Tibial nerve (tissue), 4 donors: ENCODE measurements at regions not wholly inside any gene's neighbourhood (a gene's known extent, or its start where the extent isn't known, plus 50 kb on each side); places are given as distances from the start of the nearest gene placed in this dataset.

Experiments used
- DNase-seq, 2 donors: peaks; one replicate each; pipeline ENCODE4 v3.0.0-alpha.2; 2019; ENCODE audit warnings: low spot score in 2 of 2
- H3K27ac ChIP-seq, 4 donors: fragments of 200-600 bp; sonication (generic) in 3 of 4; one replicate each; pipeline ENCODE4 v1.5.1; 2017 to 2019; ENCODE audit warnings: mild to moderate bottlenecking in 1 of 4
- H3K27me3 ChIP-seq, 2 donors: fragments of 200-600 bp; sonication (generic) in 1 of 2; one replicate each; pipeline versions ENCODE4 v1.5.1 to v1.6.0; 2017 to 2019
- H3K36me3 ChIP-seq, 3 donors: fragments of 200-600 bp; sonication (generic); one replicate each; pipeline ENCODE4 v1.5.1; 2018 to 2019
- H3K4me1 ChIP-seq, 4 donors: fragments of 200-600 bp; sonication (generic) in 3 of 4; one replicate each; pipeline ENCODE4 v1.5.1; 2017 to 2019
- H3K4me3 ChIP-seq, 4 donors: fragments of 200-600 bp; sonication (generic) in 3 of 4; one replicate each; pipeline ENCODE4 v1.5.1; 2017 to 2019; ENCODE audit warnings: mild to moderate bottlenecking in 1 of 4, moderate library complexity in 1 of 4
- H3K9me3 ChIP-seq, 4 donors: fragments of 200-600 bp; sonication (generic) in 3 of 4; one replicate each; pipeline ENCODE4 v1.5.1; 2017 to 2019
- CTCF ChIP-seq, 5 experiments: fragments of 200-600 bp in 3 of 5; fragments of 450-650 bp in 2 of 5; sonication (generic) in 3 of 5; IDR thresholded peaks; one replicate each; pipeline ENCODE4 v1.5.1; 2016 to 2019; ENCODE audit warnings: antibody characterized with exemption in 5 of 5, mild to moderate bottlenecking in 3 of 5, moderate library complexity in 2 of 5
- EP300 ChIP-seq, 2 donors: sonication (generic); formaldehyde crosslinking; IDR thresholded peaks; one replicate each; pipeline ENCODE4 v1.6.1; 2017; ENCODE audit warnings: antibody characterized with exemption in 2 of 2, mild to moderate bottlenecking in 1 of 2
- POLR2A ChIP-seq, 2 donors: fragments of 450-650 bp; IDR thresholded peaks; one replicate each; pipeline ENCODE4 v1.6.1; 2017; ENCODE audit warnings: antibody characterized with exemption in 2 of 2, mild to moderate bottlenecking in 2 of 2, moderate library complexity in 2 of 2
- WGBS, 2 donors: methylation state at CpG; one replicate each; pipeline ENCODE4 v1.1.5; 2018; 5-methylcytosine and 5-hydroxymethylcytosine counted together

- TF ChIP-seq POLR2A (IDR thresholded peaks at IDR 0.05) (no peak), CTCF (IDR thresholded peaks at IDR 0.05) (no peak), EP300 (IDR thresholded peaks at IDR 0.05) (no peak)
- no peaks in the 10 kb centered on the region for H3K27me3 ChIP-seq
- peaks cover 0 to 7% (median 0%) of the 10 kb centered on the region in 4 donors for H3K9me3 ChIP-seq
- WGBS, 2 donors: 90 to 97% methylated on average over 2 of the region's 2 CpGs
- H3K27ac ChIP-seq: no peak overlapping the region
- no peak for DNase-seq
- no peaks in the 10 kb centered on the region for H3K4me1 ChIP-seq
- H3K4me3 ChIP-seq: no peak overlapping the region
- no peaks in the 10 kb centered on the region for H3K36me3 ChIP-seq
These were observed 440.0 kb downstream of the AASDHPPT start for GRCh38 chr11:106517426-106517825.

DNA sequence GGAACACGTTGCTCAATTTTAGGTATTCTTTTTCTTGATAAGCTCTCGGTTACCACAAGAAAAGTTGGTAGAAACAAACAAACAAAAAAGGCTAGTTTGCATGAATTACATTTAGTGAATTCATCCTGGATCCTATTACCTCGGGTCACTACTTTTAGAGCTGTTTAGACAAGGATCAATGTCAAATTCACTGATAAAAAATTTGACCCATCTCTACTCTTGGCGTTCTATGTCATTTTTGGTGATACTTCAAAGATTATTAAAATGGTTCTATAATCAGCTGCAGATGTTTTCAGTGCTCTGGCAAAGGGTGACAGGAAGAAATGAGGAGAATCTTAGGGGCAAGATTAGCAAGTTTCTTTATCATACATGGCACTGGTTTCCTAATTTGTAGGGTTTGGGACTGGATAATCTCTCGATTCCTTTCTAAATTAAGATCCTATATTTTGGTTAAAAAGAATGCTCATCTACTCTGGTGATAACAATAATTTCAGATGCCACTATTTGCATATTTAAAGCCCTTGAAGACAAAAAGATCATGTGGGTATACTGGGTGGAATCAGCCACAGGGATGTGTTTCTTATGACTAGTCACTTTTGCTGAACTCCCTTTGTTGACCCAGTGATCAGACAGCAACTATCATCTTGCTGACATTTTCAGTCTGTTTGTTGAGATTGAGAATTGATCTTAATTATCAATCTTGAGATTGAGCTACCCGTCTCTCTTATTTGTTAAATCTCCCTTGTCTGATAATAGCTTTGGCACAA is 442.9 kb downstream of the AASDHPPT start:
- H3K9me3 ChIP-seq: peaks cover 0 to 7% (median 0%) of the 10 kb centered on the region in 4 donors

GRCh38 chr11:106520920-106521319 is 443.5 kb downstream of the AASDHPPT start:
- DNase-seq: no peak
- no peaks in the 10 kb centered on the region for H3K4me1 ChIP-seq
- no peak for TF ChIP-seq CTCF (IDR thresholded peaks at IDR 0.05)
- no peak for TF ChIP-seq EP300 (IDR thresholded peaks at IDR 0.05)
- no peak for TF ChIP-seq POLR2A (IDR thresholded peaks at IDR 0.05)
- H3K27me3 ChIP-seq: no peaks in the 10 kb centered on the region
- H3K27ac ChIP-seq: no peak overlapping the region
- H3K36me3 ChIP-seq: no peaks in the 10 kb centered on the region
- H3K9me3 ChIP-seq: peaks cover 0 to 7% (median 0%) of the 10 kb centered on the region in 4 donors
- WGBS, 2 donors: 87 to 97% methylated on average over 1 of the region's 1 CpG
- no peak overlapping the region for H3K4me3 ChIP-seq

More for the DNA sequence above, 442.9 kb downstream of the AASDHPPT start:
- DNase-seq: no peak
- Histone ChIP-seq H3K27me3 (no peaks in the 10 kb centered on the region), H3K36me3 (no peaks in the 10 kb centered on the region), H3K4me1 (no peaks in the 10 kb centered on the region), H3K27ac (no peak overlapping the region), H3K4me3 (no peak overlapping the region)
- 82 to 85% methylated on average over 6 of the region's 6 CpGs for WGBS, 2 donors
- TF ChIP-seq EP300 (IDR thresholded peaks at IDR 0.05) (no peak), POLR2A (IDR thresholded peaks at IDR 0.05) (no peak), CTCF (IDR thresholded peaks at IDR 0.05) (no peak)

DNA sequence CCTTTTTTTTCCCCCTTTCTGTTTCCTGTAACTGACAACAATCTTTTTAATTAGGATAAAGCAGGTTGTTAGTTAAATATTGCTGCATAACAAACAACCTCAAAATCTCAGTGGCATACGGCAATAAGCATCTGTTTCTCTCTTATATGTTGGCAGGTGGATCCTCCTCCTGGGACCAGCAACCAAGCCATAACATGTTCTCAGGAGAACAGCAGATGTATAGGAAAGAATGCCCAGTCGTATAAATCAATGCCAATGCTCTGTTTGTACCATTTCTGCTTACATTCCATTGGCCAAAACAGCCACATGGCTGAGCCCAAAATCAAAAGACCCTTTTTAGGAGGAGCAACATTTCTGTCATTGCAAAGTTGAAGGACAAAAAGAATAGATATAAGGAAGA is 445.7 kb downstream of the AASDHPPT start:
- H3K4me1 ChIP-seq: no peaks in the 10 kb centered on the region
- DNase-seq: no peak
- TF ChIP-seq CTCF (IDR thresholded peaks at IDR 0.05): no peak
- no peaks in the 10 kb centered on the region for H3K9me3 ChIP-seq
- H3K27me3 ChIP-seq: no peaks in the 10 kb centered on the region
- no peak overlapping the region for H3K27ac ChIP-seq
- H3K4me3 ChIP-seq: no peak overlapping the region
- 64 to 79% methylated on average over 2 of the region's 2 CpGs for whole genome bisulfite sequencing, 2 donors
- no peaks in the 10 kb centered on the region for H3K36me3 ChIP-seq

DNA sequence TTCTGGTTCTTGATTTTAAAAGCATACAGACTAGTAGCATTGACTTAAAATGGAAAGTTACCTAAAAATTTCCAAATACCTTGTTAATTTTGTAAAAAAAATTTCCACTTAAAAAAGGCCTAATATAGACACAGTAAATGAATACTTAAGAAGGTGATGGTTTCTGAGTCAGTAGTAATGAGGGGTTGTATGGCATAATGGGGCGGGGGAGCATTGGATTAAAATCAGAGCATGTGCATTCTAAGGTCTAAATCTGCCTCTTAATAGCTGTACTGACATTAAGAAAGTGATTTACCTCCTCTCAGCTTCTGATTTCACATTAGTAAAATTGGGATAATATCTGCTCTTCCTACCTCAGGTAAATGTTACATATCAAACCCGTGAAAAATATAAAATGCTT is 446.5 kb downstream of the AASDHPPT start:
- Histone ChIP-seq H3K4me1 (no peaks in the 10 kb centered on the region), H3K4me3 (no peak overlapping the region), H3K27ac (no peak overlapping the region), H3K36me3 (no peaks in the 10 kb centered on the region), H3K27me3 (no peaks in the 10 kb centered on the region), H3K9me3 (no peaks in the 10 kb centered on the region)
- DNase-seq: no peak
- WGBS, 2 donors: 94 to 96% methylated on average over 2 of the region's 2 CpGs
- TF ChIP-seq POLR2A (IDR thresholded peaks at IDR 0.05) (no peak), CTCF (IDR thresholded peaks at IDR 0.05) (no peak), EP300 (IDR thresholded peaks at IDR 0.05) (no peak)
